GM12874 (cell line): ENCODE measurements at regions not wholly inside any gene's neighbourhood (a gene's known extent, or its start where the extent isn't known, plus 50 kb on each side); places are given as distances from the start of the nearest gene placed in this dataset.

ENCODE experiments used
- CTCF ChIP-seq: IDR thresholded peaks from 2 replicates; pipeline ENCODE4 v1.5.1; 2011; ENCODE audit warnings: low read depth, mild to moderate bottlenecking, control low read depth, low read length, moderate library complexity; ENCODE audit not compliant: insufficient read depth

DNA sequence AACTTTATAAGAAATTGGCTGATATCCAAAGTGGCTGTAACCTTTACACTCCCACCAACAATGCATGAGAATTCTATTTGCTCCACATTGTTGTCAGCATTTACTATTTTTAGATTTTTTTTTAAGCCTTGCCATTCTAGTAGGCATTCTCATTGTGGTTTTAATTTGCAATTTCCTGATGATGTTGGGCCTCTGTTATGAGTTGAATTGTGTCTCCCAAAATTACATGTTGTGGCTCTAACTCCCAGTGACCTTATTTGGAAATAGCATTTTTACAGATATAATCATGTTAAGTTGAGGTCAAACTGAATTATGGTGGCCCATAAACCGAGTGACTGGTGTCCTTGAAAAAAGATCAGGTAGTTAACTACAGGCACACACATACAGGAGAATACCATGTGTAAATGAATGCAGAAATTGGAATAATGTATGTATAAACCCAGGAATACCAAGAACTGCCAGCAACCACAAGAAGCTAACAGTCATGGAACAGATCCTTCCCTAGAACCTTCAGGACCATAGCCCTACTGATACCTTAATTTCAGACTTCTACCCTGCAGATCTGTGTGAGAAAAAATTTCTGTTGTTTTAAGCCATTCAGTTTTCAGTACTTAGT lies 348.8 kb upstream of the DAB1 start:
- no peak for TF ChIP-seq CTCF

- peak; percentile 36; the same call in 1 of the 2 replicates for TF ChIP-seq CTCF
Measured at GRCh38 chr1:57770772-57771171, 346.9 kb upstream of the DAB1 start.

GRCh38 chr1:57770236-57770635 lies 346.4 kb upstream of the DAB1 start:
- TF ChIP-seq CTCF, result no peak

GRCh38 chr1:57761628-57762027 lies 337.8 kb upstream of the DAB1 start:
- no peak for TF ChIP-seq CTCF

- no peak for TF ChIP-seq CTCF
Measured at GRCh38 chr1:57752843-57753242, 329.0 kb upstream of the DAB1 start.

GRCh38 chr1:57748719-57749118 lies 324.9 kb upstream of the DAB1 start:
- TF ChIP-seq CTCF, result no peak

DNA sequence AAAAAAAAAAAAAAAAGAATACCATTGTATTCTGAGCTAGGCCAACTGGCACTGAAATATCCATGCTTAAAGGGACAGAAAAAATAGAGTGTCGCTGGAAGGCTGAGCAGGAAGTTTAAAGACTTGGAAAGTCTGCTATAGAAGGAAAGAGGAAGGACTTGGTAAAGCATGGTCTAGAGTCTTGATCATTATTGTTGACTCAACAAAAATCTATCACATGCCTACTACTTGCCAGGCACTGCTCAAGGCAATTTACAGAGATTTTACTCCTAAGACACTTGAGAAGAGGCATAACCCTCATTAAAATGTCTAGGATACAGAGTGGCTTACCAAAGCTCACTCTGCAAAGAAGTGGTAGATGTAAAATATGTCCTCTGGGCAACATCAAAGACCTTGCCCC lies 324.0 kb upstream of the DAB1 start:
- no peak for TF ChIP-seq CTCF
